GM12873 (cell line): ENCODE measurements at regions not wholly inside any gene's neighbourhood (a gene's known extent, or its start where the extent isn't known, plus 50 kb on each side); places are given as distances from the start of the nearest gene placed in this dataset.

Experiments
- TF ChIP-seq, protein P1 (sequence below): IDR thresholded peaks from 2 replicates; pipeline ENCODE4 v1.5.1; 2012; ENCODE audit warnings: low read depth, mild to moderate bottlenecking, moderate library complexity, low read length, control low read depth; ENCODE audit not compliant: insufficient read depth; ENCODE audit errors: missing control alignments

DNA sequence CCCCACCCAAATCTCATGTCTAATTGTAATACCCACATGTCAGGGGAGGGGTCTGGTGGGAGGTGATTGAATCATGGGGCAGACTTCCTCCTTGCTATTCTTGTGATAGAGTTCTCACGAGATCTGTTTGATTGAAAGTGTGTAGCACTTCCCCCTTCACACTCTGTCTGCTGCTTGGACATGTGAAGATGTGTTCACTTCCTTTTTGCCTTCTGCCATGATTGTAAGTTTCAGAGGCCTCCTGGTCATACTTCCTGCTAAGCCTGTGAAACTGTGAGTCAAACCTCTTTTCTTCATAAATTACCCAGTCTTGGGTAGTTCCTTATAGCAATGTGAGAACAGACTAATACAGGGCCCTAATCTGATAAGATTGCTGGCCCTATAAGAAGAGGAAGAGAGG is 1514.8 kb downstream of the RPA4 start:
- TF ChIP-seq, protein P1, sequence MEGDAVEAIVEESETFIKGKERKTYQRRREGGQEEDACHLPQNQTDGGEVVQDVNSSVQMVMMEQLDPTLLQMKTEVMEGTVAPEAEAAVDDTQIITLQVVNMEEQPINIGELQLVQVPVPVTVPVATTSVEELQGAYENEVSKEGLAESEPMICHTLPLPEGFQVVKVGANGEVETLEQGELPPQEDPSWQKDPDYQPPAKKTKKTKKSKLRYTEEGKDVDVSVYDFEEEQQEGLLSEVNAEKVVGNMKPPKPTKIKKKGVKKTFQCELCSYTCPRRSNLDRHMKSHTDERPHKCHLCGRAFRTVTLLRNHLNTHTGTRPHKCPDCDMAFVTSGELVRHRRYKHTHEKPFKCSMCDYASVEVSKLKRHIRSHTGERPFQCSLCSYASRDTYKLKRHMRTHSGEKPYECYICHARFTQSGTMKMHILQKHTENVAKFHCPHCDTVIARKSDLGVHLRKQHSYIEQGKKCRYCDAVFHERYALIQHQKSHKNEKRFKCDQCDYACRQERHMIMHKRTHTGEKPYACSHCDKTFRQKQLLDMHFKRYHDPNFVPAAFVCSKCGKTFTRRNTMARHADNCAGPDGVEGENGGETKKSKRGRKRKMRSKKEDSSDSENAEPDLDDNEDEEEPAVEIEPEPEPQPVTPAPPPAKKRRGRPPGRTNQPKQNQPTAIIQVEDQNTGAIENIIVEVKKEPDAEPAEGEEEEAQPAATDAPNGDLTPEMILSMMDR, result no peak

DNA sequence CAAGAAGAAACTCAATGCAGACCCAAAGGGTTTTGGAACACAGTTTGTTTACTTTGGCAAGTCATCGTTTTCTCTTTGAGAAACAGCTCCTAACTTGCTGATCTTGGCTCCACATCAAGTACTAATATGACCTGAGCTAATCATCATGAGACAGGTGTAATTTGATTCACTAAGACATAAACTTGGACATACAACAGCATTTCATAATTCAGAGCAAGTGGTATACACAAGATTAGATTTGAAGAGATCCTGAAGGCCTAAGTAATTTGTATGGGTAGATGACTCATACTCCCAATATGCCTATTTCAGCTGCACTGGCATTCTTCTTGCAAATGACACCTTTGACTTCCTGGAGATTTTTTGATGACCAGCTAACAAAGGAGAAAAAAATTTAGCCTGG is 1521.7 kb downstream of the RPA4 start:
- TF ChIP-seq, protein P1, result no peak

DNA sequence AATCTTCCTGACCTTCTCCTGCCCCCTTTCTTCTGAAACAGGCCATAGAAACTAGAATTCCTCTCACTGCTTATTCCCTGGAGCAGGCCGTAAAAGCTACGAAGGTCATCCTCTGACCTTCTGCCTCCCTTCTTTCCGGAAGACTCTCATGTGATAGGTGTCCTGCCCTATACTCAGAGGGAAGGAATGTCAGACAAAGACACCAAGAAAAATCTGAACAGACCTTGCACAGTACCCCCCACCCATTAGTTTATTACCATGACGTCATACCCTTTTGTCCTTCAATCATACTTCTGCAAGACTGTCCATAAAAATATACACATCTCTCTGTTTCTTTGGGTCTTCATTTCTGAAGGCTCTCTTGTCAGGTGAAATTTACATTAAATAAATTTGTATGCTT is 1523.9 kb downstream of the RPA4 start:
- TF ChIP-seq, protein P1, result no peak

DNA sequence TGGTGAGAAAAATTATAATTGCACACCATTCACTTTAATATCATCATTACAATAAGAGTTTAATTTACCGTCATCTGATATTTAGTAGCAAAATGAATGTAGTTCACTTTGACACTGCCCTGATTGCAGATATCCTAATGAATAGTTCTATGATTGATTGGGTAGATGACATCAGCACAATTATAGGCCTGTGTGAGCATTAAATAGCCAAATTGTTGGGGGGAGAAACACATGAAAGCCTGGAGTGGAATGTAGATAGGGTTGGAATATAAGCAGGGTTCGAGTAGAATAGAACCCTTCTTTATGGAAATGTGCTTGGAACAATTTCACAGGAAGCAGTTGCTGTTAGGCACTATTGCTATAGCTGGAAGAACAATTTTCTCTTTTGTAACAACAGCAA is 1526.2 kb downstream of the RPA4 start:
- TF ChIP-seq, protein P1, result no peak

DNA sequence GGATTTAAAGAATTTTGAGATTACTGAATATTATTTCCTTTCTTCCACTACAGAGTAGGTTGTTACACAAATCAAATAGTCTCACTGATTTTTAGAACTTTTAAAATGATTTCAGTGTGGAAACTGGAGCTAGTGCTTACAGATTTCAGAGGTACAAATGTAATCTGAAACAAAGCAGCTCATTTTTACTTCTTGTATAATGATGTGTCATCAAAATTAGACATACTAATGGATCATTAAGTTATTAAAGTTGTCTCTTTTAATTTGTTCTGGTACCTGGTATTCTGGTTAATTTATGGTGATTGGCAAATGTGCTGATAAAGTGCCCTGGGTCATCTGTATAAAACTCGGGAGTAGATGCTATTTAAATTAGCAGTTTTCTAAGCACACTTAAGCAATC is 1528.3 kb downstream of the RPA4 start:
- TF ChIP-seq, protein P1, result no peak

DNA sequence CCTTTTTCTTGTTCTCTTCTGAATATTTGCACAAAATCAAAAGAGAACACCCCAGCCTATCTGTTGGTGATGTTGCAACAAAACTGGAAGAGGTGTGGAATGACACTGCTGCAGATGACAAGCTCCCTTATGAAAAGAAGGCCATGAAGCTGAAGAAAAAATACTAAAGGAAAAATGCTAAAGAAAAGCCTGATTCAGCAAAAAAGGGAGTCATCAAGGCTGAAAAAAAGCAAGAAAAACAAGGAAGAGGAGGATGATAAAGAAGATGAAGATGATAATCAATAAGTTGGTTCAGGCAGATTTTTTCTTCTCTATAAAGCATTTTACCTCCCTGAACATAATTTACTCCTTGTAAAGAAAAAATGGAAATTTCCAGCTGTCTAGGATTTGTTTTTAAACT is 1538.8 kb downstream of the RPA4 start:
- TF ChIP-seq, protein P1, result no peak

DNA sequence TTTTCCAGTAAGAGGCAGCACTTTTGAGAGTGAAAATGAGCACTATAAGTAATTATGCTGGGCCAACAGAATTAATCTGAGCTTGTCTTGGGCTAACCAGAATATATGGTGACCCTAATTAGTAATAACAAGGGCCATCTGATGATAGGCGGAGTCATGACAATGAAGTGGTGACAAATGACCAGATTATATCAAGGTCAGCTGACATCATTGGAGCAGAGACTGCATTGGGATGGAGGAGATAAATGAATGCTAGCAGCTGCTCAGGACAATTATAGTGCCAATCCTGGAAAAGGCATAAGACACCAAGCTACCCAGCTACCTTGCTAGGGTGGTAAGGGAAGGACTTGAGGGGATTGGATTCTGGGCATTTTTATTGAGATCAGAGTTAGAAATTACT is 1548.7 kb downstream of the RPA4 start:
- TF ChIP-seq, protein P1, result no peak

DNA sequence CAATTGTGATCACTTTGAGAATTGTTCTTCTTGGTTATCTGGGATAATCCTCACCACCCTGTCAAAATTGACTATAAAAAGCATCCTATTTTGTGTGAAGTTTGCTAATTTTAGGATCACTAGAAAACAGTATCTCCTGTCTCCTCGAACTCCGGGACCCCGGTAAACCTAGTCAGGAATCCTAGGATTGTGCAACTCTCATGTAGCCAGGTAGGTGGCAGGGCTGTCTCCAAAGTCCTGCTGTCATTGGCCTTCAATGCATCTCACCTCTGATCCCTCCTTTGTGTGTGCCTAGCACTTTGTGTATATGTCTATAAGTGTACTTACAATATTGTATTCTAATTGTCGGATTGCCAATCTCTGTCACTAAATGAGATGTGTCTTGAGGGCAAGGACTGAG is 1564.8 kb downstream of the RPA4 start:
- TF ChIP-seq, protein P1, result no peak
